ENCODE measurements at regions not wholly inside any gene's neighbourhood (a gene's known extent, or its start where the extent isn't known, plus 50 kb on each side); places are given as distances from the start of the nearest gene placed in this dataset.

DNA sequence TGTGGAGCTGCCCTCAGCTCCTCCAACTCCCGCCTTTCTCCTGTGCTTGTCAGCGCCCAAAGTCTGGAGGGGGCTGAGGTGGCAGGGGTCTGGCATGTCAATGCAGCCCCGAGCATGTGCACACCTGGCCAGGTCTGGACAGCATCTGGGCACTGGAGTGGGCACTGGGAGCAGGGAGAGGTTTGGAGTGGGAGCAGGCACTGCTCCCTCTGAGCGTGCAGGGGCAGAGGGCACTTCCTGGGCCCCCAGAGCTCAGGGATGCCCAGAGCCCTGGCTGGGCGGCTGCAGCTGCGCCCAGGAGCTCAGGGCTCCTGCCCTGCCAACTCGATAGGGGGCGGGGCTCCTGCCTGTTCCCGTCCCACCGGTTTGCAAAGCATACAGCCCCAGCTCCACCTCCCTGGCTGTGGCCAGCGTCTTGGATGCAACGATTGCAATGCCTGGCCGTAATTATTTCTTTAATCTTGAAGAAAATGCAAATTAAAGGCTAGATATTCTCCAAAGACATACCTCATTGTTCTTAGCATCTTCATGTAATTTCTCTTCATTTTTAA lies 57.4 kb upstream of the LDAH start:
- no peak for DNase-seq (ENCODE audit: low read depth)
- no peak overlapping the region for H3K4me3 ChIP-seq (ENCODE audit: low read depth, low read length)
- TF ChIP-seq, protein P1, sequence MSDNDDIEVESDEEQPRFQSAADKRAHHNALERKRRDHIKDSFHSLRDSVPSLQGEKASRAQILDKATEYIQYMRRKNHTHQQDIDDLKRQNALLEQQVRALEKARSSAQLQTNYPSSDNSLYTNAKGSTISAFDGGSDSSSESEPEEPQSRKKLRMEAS (IDR thresholded peaks at IDR 0.05; ENCODE audit: low read depth, low read length): no peak
- TF ChIP-seq POLR2A (IDR thresholded peaks at IDR 0.05; ENCODE audit: extremely low read depth, insufficient read length) (no peak), CTCF (IDR thresholded peaks at IDR 0.05; ENCODE audit: low read depth, low read length) (no peak), MYC (IDR thresholded peaks at IDR 0.05; ENCODE audit: low read depth, low read length) (no peak)

DNA sequence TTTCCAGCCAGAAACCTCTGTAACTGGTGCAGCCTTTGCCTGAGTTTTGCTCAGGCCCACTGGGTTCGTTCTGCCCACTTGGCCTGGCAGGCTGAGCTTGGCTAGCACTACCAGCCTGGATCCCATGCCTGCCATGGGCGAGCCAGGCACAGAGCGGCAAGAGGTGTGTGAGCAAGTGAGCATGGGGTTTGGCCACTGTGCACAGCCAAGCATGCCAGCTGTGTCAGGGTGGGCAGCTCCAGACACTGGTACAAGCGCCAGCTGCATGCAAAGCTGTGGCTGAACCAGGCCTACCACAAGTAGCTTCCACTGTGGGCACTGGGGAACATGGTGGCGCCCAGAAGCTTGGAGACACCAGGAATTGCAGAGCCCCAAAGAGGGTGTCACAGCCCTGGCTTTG lies 56.3 kb upstream of the LDAH start:
- no peak for TF ChIP-seq CTCF (IDR thresholded peaks at IDR 0.05; ENCODE audit: low read depth, low read length)
- TF ChIP-seq MYC (IDR thresholded peaks at IDR 0.05; ENCODE audit: low read depth, low read length): no peak
- TF ChIP-seq POLR2A (IDR thresholded peaks at IDR 0.05; ENCODE audit: extremely low read depth, insufficient read length): no peak
- TF ChIP-seq, protein P1 (IDR thresholded peaks at IDR 0.05; ENCODE audit: low read depth, low read length): no peak
- H3K4me3 ChIP-seq (ENCODE audit: low read depth, low read length): no peak overlapping the region
- DNase-seq (ENCODE audit: low read depth): no peak

GRCh38 chr2:20877960-20878359 lies 55.1 kb upstream of the LDAH start:
- no peak for DNase-seq (ENCODE audit: low read depth)
- TF ChIP-seq MYC (IDR thresholded peaks at IDR 0.05; ENCODE audit: low read depth, low read length) (no peak), CTCF (IDR thresholded peaks at IDR 0.05; ENCODE audit: low read depth, low read length) (no peak), POLR2A (IDR thresholded peaks at IDR 0.05; ENCODE audit: extremely low read depth, insufficient read length) (no peak)
- TF ChIP-seq, protein P1 (IDR thresholded peaks at IDR 0.05; ENCODE audit: low read depth, low read length): no peak
- H3K4me3 ChIP-seq (ENCODE audit: low read depth, low read length): no peak overlapping the region

All from NB4 (cell line).